Heart right ventricle (tissue), 16 donors: ENCODE measurements at regions not wholly inside any gene's neighbourhood (a gene's known extent, or its start where the extent isn't known, plus 50 kb on each side); places are given as distances from the start of the nearest gene placed in this dataset.
"Not testable (repeated sequence)": the region's sequence is repeated elsewhere in the genome, so short reads cannot be mapped to it uniquely, and the experiment has no call there.

Experiments used
- ATAC-seq, 8 donors: fragments of 200-7000 bp; cut with Tn5 transposase; one replicate each; pipeline ENCODE4 v1.9.1; 2020; ENCODE audit warnings: mild to moderate bottlenecking in 8 of 8, moderate library complexity in 8 of 8, moderate number of reproducible peaks in 1 of 8
- DNase-seq, 2 donors: peaks; one replicate each; pipeline ENCODE4 v3.0.0-alpha.2; 2020
- H3K27ac ChIP-seq, 10 donors: fragments of 200-600 bp; sonication (generic) in 2 of 10; one replicate each; pipeline versions ENCODE4 v1.5.0 to v1.8.0; 2020 to 2022; ENCODE audit warnings: mild to moderate bottlenecking in 3 of 10
- H3K27me3 ChIP-seq, 7 donors: fragments of 200-600 bp; one replicate each; pipeline ENCODE4 v1.8.0; 2021 to 2022; ENCODE audit warnings: mild to moderate bottlenecking in 2 of 7
- H3K36me3 ChIP-seq, 9 donors: fragments of 200-600 bp; sonication (generic) in 1 of 9; one replicate each; pipeline versions ENCODE4 v1.5.0 to v1.8.0; 2020 to 2022; ENCODE audit warnings: mild to moderate bottlenecking in 2 of 9
- H3K4me1 ChIP-seq, 9 donors: fragments of 200-600 bp; sonication (generic) in 1 of 9; one replicate each; pipeline versions ENCODE4 v1.5.0 to v1.8.0; 2020 to 2022; ENCODE audit warnings: mild to moderate bottlenecking in 4 of 9
- H3K4me3 ChIP-seq, 10 donors: fragments of 200-600 bp; sonication (generic) in 2 of 10; one replicate each; pipeline versions ENCODE4 v1.5.0 to v1.8.0; 2020 to 2022; ENCODE audit warnings: mild to moderate bottlenecking in 7 of 10, moderate library complexity in 2 of 10
- H3K9me3 ChIP-seq, 11 donors: fragments of 200-600 bp in 10 of 11; sonication (generic) in 2 of 11; one replicate each; pipeline versions ENCODE4 v1.5.0 to v1.8.0; 2013 to 2022; ENCODE audit warnings: mild to moderate bottlenecking in 2 of 11, control low read depth in 1 of 11, moderate library complexity in 1 of 11
- WGBS, 2 donors: extraction: QIAGEN DNeasy Blood & Tissue Kit; methylation state at CpG; one replicate each; pipeline ENCODE4 v1.1.7; 2013; ENCODE audit warnings: inconsistent platforms in 1 of 2; 5-methylcytosine and 5-hydroxymethylcytosine counted together
- intact Hi-C, 10 donors: fragments of 100-400 bp; cut with DNase I; formaldehyde crosslinking; loops; one replicate each; pipeline versions ENCODE4 v1.11.1 to v1.14.2; 2022
- TF ChIP-seq, protein P1 (sequence below), 9 donors: fragments of 200-600 bp; sonication (generic) in 2 of 9; IDR thresholded peaks; one replicate each; pipeline versions ENCODE4 v1.5.0 to v1.8.0; 2021 to 2022; ENCODE audit warnings: antibody characterized with exemption in 9 of 9, mild to moderate bottlenecking in 5 of 9, moderate library complexity in 1 of 9
- donor health status: Arrhythmogenic right ventricular cardiomyopathy.
- donor health status: ischemic (EF 13 %, LVEDD 7.1; RV severe dilation, severe dysfunction).
- donor health status: healthy with polysubstance abuse.
- donor health status: DM: no; HTN: yes; CAD: no.
- donor health status: DM: no; HTN: no; CAD: no.
- donor health status: ischemic (EF 25% LVEDD 6.9; RV normal size, moderate dysfunction).
- donor health status: ischemic (EF 25% LVEDD 5.7; RV mildly dilated, moderate dysfunction).
- donor health status: healthy.
- donor health status: DM: yes; HTN: yes; CAD: no.
- donor health status: Ischemic cardiomyopathy.
- donor health status: ischemic (EF 35%, LVEDD 5.7; RV mildly dilated, moderate dysfunction).
- donor health status: nonischemic (EF 11% LVEDD 7.7; RV severe dilation, severe dysfunction).
- donor health status: DM: yes; HTN: yes; CAD: no.
- donor health status: PGD.
- donor health status: ischemic (EF 29% LVEDD 5.4; RV normal size, mild dysfunction).
- donor health status: nonischemic (EF 23%, LVEDD 6.1; RV moderate dilation, normal function).

DNA sequence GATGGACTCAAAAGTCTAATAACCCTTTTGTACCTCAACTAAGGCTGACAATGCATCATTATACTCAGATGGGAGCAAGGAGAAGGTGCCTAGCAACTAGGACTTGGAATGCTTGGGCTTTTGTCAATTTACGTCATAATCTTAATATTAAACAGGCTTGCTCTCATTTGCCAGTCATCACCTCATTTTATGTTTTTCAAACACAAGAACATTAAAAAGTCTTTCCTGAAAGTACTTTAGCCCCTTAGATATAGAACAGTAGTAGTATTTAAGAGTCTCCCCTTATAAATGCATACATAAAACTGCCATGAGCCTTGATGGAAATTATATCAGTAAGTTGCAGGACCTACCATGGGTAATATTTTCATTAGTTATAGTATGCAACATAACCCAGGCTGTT is 150.7 kb upstream of the INTU start:
- Histone ChIP-seq H3K27me3 (no peaks in the 10 kb centered on the region), H3K9me3 (peaks cover 0 to 7% (median 0%) of the 10 kb centered on the region in 11 donors), H3K36me3 (no peaks in the 10 kb centered on the region), H3K27ac (no peak overlapping the region), H3K4me1 (peaks cover 0 to 8% (median 0%) of the 10 kb centered on the region in 9 donors), H3K4me3 (no peak overlapping the region)
- TF ChIP-seq, protein P1, sequence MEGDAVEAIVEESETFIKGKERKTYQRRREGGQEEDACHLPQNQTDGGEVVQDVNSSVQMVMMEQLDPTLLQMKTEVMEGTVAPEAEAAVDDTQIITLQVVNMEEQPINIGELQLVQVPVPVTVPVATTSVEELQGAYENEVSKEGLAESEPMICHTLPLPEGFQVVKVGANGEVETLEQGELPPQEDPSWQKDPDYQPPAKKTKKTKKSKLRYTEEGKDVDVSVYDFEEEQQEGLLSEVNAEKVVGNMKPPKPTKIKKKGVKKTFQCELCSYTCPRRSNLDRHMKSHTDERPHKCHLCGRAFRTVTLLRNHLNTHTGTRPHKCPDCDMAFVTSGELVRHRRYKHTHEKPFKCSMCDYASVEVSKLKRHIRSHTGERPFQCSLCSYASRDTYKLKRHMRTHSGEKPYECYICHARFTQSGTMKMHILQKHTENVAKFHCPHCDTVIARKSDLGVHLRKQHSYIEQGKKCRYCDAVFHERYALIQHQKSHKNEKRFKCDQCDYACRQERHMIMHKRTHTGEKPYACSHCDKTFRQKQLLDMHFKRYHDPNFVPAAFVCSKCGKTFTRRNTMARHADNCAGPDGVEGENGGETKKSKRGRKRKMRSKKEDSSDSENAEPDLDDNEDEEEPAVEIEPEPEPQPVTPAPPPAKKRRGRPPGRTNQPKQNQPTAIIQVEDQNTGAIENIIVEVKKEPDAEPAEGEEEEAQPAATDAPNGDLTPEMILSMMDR (IDR thresholded peaks at IDR 0.05): no peak
- intact Hi-C loops: no loop called here
- DNase-seq (no peak), ATAC-seq (no peak)
- WGBS, 2 donors: 53 to 68% methylated on average over 1 of the region's 1 CpG

DNA sequence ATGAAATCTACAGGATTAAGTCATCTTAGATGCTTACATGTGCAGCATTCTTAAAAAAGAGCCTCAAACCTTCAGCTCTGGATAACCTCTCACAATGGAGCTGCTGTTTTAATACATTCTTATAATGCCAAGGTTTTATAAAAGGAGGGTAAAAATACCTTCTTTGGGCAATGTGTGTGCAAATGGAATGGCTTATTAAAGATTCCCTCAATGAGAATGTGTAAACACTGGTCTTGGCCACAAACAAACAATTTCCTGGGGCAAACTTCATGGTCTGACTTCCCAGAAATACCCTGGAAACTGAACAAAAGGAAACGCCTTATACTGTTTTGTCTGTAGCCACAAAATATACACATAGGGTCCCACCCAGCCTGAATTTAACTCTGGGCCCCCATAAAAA is 148.6 kb upstream of the INTU start:
- Histone ChIP-seq H3K4me1 (peaks cover 0 to 8% (median 0%) of the 10 kb centered on the region in 9 donors), H3K27me3 (no peaks in the 10 kb centered on the region), H3K4me3 (no peak overlapping the region), H3K9me3 (no peaks in the 10 kb centered on the region), H3K36me3 (no peaks in the 10 kb centered on the region), H3K27ac (no peak overlapping the region)
- TF ChIP-seq, protein P1 (IDR thresholded peaks at IDR 0.05): no peak
- WGBS, 2 donors: 56 to 81% methylated on average over 1 of the region's 1 CpG
- DNase-seq: no peak
- no peak for ATAC-seq
- intact Hi-C loops: no loop called here

DNA sequence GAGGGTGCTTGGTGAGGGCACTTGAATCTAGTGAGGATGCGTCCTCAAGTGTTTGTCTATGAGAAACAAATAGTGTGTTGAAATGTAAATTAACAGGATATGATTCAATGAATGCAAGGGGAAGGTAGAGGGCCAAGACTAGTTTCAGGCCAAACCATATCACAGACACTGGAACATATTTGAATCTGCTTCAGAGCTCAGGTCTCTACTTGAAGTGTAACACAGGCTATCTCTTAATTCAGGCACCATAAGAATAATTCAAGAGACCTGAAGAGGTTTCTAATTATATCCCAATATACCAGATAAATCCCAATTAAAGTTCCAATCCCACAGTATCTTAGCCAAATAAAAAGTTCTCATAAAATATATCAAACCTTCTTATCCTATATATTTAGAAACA is 146.5 kb upstream of the INTU start:
- DNase-seq: no peak
- peaks cover 0 to 5% (median 0%) of the 10 kb centered on the region in 11 donors for H3K9me3 ChIP-seq
- H3K4me1 ChIP-seq: peaks cover 0 to 8% (median 0%) of the 10 kb centered on the region in 9 donors
- 39 to 68% methylated on average over 1 of the region's 1 CpG for WGBS, 2 donors
- intact Hi-C loops: no loop called here
- TF ChIP-seq, protein P1 (IDR thresholded peaks at IDR 0.05): no peak
- H3K36me3 ChIP-seq: no peaks in the 10 kb centered on the region
- peak in 1 of 8 donors; percentile 15 for ATAC-seq
- no peaks in the 10 kb centered on the region for H3K27me3 ChIP-seq
- no peak overlapping the region for H3K27ac ChIP-seq
- no peak overlapping the region for H3K4me3 ChIP-seq

DNA sequence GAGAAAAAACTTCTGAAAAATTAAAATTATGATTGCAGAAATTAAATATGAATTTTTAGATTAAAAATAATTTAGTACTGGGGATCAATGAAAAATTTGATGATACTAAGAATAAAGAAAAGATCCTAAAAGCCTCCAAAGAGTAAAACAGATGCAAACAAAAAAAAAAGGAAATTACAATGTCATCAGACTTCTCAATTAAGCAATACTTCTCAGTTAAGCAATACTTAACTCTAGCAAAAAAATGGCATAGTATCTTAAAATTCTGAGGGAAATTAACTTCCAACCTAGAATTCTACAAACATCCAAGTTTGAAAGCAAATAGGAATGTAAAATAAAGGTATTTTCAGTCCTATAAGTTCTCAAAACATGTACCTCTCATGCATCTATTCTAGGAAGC is 141.2 kb upstream of the INTU start:
- H3K27ac ChIP-seq: no peak overlapping the region
- no peaks in the 10 kb centered on the region for H3K27me3 ChIP-seq
- H3K9me3 ChIP-seq: peaks cover 0 to 15% (median 0%) of the 10 kb centered on the region in 11 donors
- H3K4me1 ChIP-seq: no peaks in the 10 kb centered on the region
- H3K36me3 ChIP-seq: no peaks in the 10 kb centered on the region
- no peak overlapping the region for H3K4me3 ChIP-seq
- DNase-seq: no peak
- intact Hi-C loops: no loop called here
- no peak for ATAC-seq
- TF ChIP-seq, protein P1 (IDR thresholded peaks at IDR 0.05): no peak

DNA sequence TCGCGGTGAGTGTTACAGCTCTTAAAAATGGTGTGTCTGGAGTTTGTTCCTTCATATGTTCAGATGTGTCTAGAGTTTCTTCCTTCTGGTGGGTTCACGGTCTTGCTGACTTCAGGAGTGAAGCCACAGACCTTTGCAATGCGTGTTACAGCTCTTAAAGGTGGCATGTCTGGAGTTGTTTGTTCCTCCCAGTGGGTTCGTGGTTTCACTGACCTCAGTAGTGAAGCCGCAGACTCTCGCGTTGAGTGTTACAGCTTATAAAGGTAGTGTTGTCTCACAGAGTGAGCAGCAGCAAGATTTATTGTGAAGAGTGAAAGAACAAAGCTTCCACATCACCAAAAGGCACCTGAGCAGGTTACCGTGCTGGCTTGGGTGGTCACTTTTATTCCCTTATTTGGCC is 135.9 kb upstream of the INTU start:
- intact Hi-C loops, H3K27me3 ChIP-seq, DNase-seq, H3K9me3 ChIP-seq, ATAC-seq, H3K4me3 ChIP-seq, H3K27ac ChIP-seq, H3K36me3 ChIP-seq: not testable (repeated sequence)
- H3K4me1 ChIP-seq: peaks cover 0 to 22% (median 14%) of the 10 kb centered on the region in 9 donors
- 90 to 95% methylated on average over 9 of the region's 9 CpGs for WGBS, 2 donors
